HCT116 (cell line): ENCODE measurements at regions not wholly inside any gene's neighbourhood (a gene's known extent, or its start where the extent isn't known, plus 50 kb on each side); places are given as distances from the start of the nearest gene placed in this dataset.

ENCODE experiments used
- ATAC-seq: fragments of 200-7000 bp; cut with Tn5 transposase; 2 replicates; pipeline ENCODE4 v1.9.1; 2020; ENCODE audit warnings: mild to moderate bottlenecking, moderate library complexity
- BruUV-seq: library from RNA; stranded (reverse); fragments of 400-500 nt; replicated peaks from 2 replicates; lab custom pipeline; 2021; lab: Mats Ljungman, UMichigan
- CTCF ChIA-PET: fragments of 300-600 bp; sonication (Branson Sonifier 250); formaldehyde crosslinking; loops from one replicate; lab custom pipeline; 2021; ENCODE audit warnings: antibody characterized with exemption; lab: Charles Lee
- POLR2A ChIA-PET: fragments of 300-600, 350-600 bp; sonication (Branson Sonifier 250); formaldehyde crosslinking; loops from one replicate; lab custom pipeline; 2021; ENCODE audit warnings: antibody characterized with exemption; lab: Charles Lee
- RAD21 ChIA-PET, 2 experiments: fragments of 300-600 bp; sonication (Branson Sonifier 250); formaldehyde crosslinking; loops; one replicate each; lab custom pipeline; 2023; ENCODE audit warnings: low total read pairs in 2 of 2; ENCODE audit not compliant: uncharacterized antibody in 2 of 2, unreplicated experiment in 2 of 2, low non-redundant PET in 1 of 2; lab: Charles Lee
- DNase-seq: peaks from one replicate; pipeline ENCODE4 v3.0.0-alpha.2; 2010; ENCODE audit warnings: low read depth, low spot score
- H2AFZ ChIP-seq: fragments of 200-600 bp; shearing (Covaris generic), sonication (generic); 2 replicates; pipeline ENCODE4 v1.6.1; 2017; ENCODE audit warnings: low read depth, mixed run types, mixed read lengths, antibody characterized with exemption, low read length; ENCODE audit not compliant: poor library complexity, severe bottlenecking
- H3K27ac ChIP-seq: 2 replicates; pipeline ENCODE4 v1.5.1; 2012; ENCODE audit warnings: low read depth, low read length
- H3K27me3 ChIP-seq: fragments of 200-600 bp; sonication (generic); 2 replicates; pipeline ENCODE4 v1.6.1; 2016; ENCODE audit warnings: mixed run types, low read length, mixed read lengths; ENCODE audit not compliant: insufficient read depth
- H3K36me3 ChIP-seq, 2 experiments: fragments of 200-500 bp in 1 of 2; fragments of 200-600 bp in 1 of 2; sonication (Bioruptor generic) in 1 of 2; sonication (generic) in 1 of 2; 2 replicates each; pipeline versions ENCODE4 v1.5.1 to v1.6.1; 2014 to 2016; ENCODE audit warnings: low read length in 2 of 2, inconsistent platforms in 1 of 2, mixed read lengths in 1 of 2, mixed run types in 1 of 2; ENCODE audit not compliant: insufficient read depth in 2 of 2, control insufficient read depth in 1 of 2
- H3K4me1 ChIP-seq, 2 experiments: fragments of 200-600 bp in 1 of 2; sonication (generic) in 1 of 2; 2 replicates each; pipeline versions ENCODE4 v1.5.1 to v1.6.1; 2012 to 2017; ENCODE audit warnings: low read length in 2 of 2, inconsistent platforms in 1 of 2, mild to moderate bottlenecking in 1 of 2, mixed read lengths in 1 of 2, mixed run types in 1 of 2, moderate library complexity in 1 of 2; ENCODE audit not compliant: insufficient read depth in 2 of 2, control insufficient read depth in 1 of 2
- H3K4me2 ChIP-seq: fragments of 200-600 bp; sonication (generic); 2 replicates; pipeline ENCODE4 v1.6.1; 2017; ENCODE audit warnings: mixed run types, low read length, mixed read lengths
- H3K4me3 ChIP-seq, 2 experiments: fragments of 200-600 bp in 1 of 2; sonication (generic) in 1 of 2; replicated peaks in 1 of 2; 2 replicates each; pipeline ENCODE4 v1.5.1; 2011 to 2016; ENCODE audit warnings: low read length in 2 of 2, control low read depth in 1 of 2, low read depth in 1 of 2, mild to moderate bottlenecking in 1 of 2, mixed read lengths in 1 of 2, mixed run types in 1 of 2
- H3K79me2 ChIP-seq: fragments of 200-600 bp; sonication (generic); 2 replicates; pipeline ENCODE4 v1.6.1; 2017; ENCODE audit warnings: mild to moderate bottlenecking, mixed run types, low read length, moderate library complexity, mixed read lengths; ENCODE audit not compliant: insufficient read depth
- H3K9ac ChIP-seq: fragments of 200-600 bp; sonication (generic); 2 replicates; pipeline ENCODE4 v1.6.1; 2016; ENCODE audit warnings: low read length, mixed read lengths
- H3K9me2 ChIP-seq: fragments of 200-600 bp; sonication (generic), shearing (Covaris generic); 2 replicates; pipeline ENCODE4 v1.6.1; 2017; ENCODE audit warnings: mixed run types, mild to moderate bottlenecking, moderate library complexity; ENCODE audit not compliant: insufficient read depth
- H3K9me3 ChIP-seq, 2 experiments: fragments of 200-500 bp in 1 of 2; fragments of 200-600 bp in 1 of 2; sonication (Bioruptor generic) in 1 of 2; sonication (generic) in 1 of 2; 2 replicates each; pipeline ENCODE4 v1.6.1; 2014 to 2017; ENCODE audit warnings: low read length in 2 of 2, mixed read lengths in 2 of 2, inconsistent platforms in 1 of 2, low read depth in 1 of 2, mild to moderate bottlenecking in 1 of 2, mixed run types in 1 of 2, moderate library complexity in 1 of 2; ENCODE audit not compliant: control insufficient read depth in 1 of 2, insufficient read depth in 1 of 2
- H4K20me1 ChIP-seq: fragments of 200-600 bp; sonication (generic), shearing (Covaris generic); 2 replicates; pipeline ENCODE4 v1.6.1; 2017; ENCODE audit warnings: mixed run types, mild to moderate bottlenecking, moderate library complexity; ENCODE audit not compliant: insufficient read depth
- CEBPB ChIP-seq: IDR thresholded peaks from 2 replicates; pipeline ENCODE4 v1.6.1; 2012; ENCODE audit warnings: low read depth
- ELF1 ChIP-seq: IDR thresholded peaks from 2 replicates; pipeline ENCODE4 v1.6.1; 2012; ENCODE audit warnings: low read depth, borderline replicate concordance
- MAX ChIP-seq: IDR thresholded peaks from 2 replicates; pipeline ENCODE4 v1.6.1; 2012
- REST ChIP-seq: IDR thresholded peaks from 2 replicates; pipeline ENCODE4 v1.6.1; 2012; ENCODE audit warnings: low read depth
- SRF ChIP-seq: IDR thresholded peaks from 2 replicates; pipeline ENCODE4 v1.6.1; 2012; ENCODE audit warnings: low read depth
- TCF7L2 ChIP-seq: IDR thresholded peaks from 2 replicates; pipeline ENCODE4 v1.7.0; 2011; ENCODE audit warnings: borderline replicate concordance, inconsistent platforms; ENCODE audit not compliant: insufficient read depth, insufficient read length; ENCODE audit errors: extremely low read depth
- ZBTB33 ChIP-seq: IDR thresholded peaks from 2 replicates; pipeline ENCODE4 v1.6.1; 2011; ENCODE audit warnings: mild to moderate bottlenecking, low read length, moderate library complexity; ENCODE audit not compliant: insufficient replicate concordance; ENCODE audit errors: extremely low read depth
- intact Hi-C: fragments of 100-400 bp; cut with micrococcal nuclease; formaldehyde crosslinking; loops from 2 replicates; pipeline ENCODE4 v1.10.0; 2022

- TF ChIP-seq ZBTB33 (no peak), CEBPB (no peak)
Observed at GRCh38 chr3:124559846-124560574, 170.2 kb upstream of the UMPS start (continued).

GRCh38 chr3:124560666-124561215, 169.5 kb upstream of the UMPS start:
- CTCF ChIA-PET, result interaction anchor here (1.3 to 3.1 kb wide), 8 partner anchors 10 to 213 kb away, joined by 3 to 11 read pairs (median 6); no protein-coding TSS in a partner anchor
- no peaks in the 10 kb centered on the region for H3K9me2 ChIP-seq
- BruUV-seq, result no TSS peak
- DNase-seq, result no peak
- H3K9me3 ChIP-seq, result no peaks in the 10 kb centered on the region
- no peak overlapping the region for H3K9ac ChIP-seq
- H3K4me2 ChIP-seq, result no peak overlapping the region
- TF ChIP-seq MAX (no peak), ZBTB33 (no peak), ELF1 (no peak), REST (no peak), SRF (no peak), TCF7L2 (no peak)
- H3K27ac ChIP-seq, result no peak overlapping the region
- POLR2A ChIA-PET, result no interaction called here
- no peaks in the 10 kb centered on the region for H3K79me2 ChIP-seq
- H3K4me1 ChIP-seq, result peaks cover 10 to 20% of the 10 kb centered on the region in 2 experiments; a peak in 3 of 4 replicates
- no peaks in the 10 kb centered on the region for H3K36me3 ChIP-seq
- peaks cover 38% of the 10 kb centered on the region; the same call in 1 of the 2 replicates for H3K27me3 ChIP-seq
- RAD21 ChIA-PET, result no interaction called here
- intact Hi-C loops, result loop anchor here (10.0 kb wide), 2 partner anchors 204 to 1024 kb away; no protein-coding TSS in a partner anchor
- no peak overlapping the region for H3K4me3 ChIP-seq
- no peaks in the 10 kb centered on the region for H4K20me1 ChIP-seq
- ATAC-seq, result no peak
- H2AFZ ChIP-seq, result no peak overlapping the region
